Neuronal stem cell (in vitro differentiated cells): ENCODE measurements at regions not wholly inside any gene's neighbourhood (a gene's known extent, or its start where the extent isn't known, plus 50 kb on each side); places are given as distances from the start of the nearest gene placed in this dataset.

Experiments used
- DNase-seq: peaks from one replicate; pipeline ENCODE4 v3.0.0-alpha.2; 2013; ENCODE audit warnings: low spot score
- H2AFZ ChIP-seq: one replicate; pipeline ENCODE4 v1.6.1; 2013; ENCODE audit warnings: mild to moderate bottlenecking, low read length, inconsistent platforms
- H2AK5ac ChIP-seq: 2 replicates; pipeline ENCODE4 v1.6.1; 2013; ENCODE audit warnings: low read depth, mild to moderate bottlenecking, inconsistent platforms, low read length, moderate library complexity, mixed read lengths
- H2BK120ac ChIP-seq: 2 replicates; pipeline ENCODE4 v1.6.1; 2013; ENCODE audit warnings: low read depth, mild to moderate bottlenecking, inconsistent platforms, low read length, moderate library complexity, mixed read lengths
- H2BK12ac ChIP-seq: one replicate; pipeline ENCODE4 v1.6.1; 2013; ENCODE audit warnings: low read length, inconsistent platforms
- H2BK15ac ChIP-seq: 2 replicates; pipeline ENCODE4 v1.6.1; 2013; ENCODE audit warnings: mild to moderate bottlenecking, low read length, inconsistent platforms, mixed read lengths
- H2BK5ac ChIP-seq: one replicate; pipeline ENCODE4 v1.6.1; 2013; ENCODE audit warnings: inconsistent platforms, mild to moderate bottlenecking, low read length, moderate library complexity
- H3K14ac ChIP-seq: one replicate; pipeline ENCODE4 v1.6.1; 2013; ENCODE audit warnings: low read length, inconsistent platforms
- H3K18ac ChIP-seq: 2 replicates; pipeline ENCODE4 v1.6.1; 2013; ENCODE audit warnings: low read length, inconsistent platforms
- H3K23ac ChIP-seq: 2 replicates; pipeline ENCODE4 v1.6.1; 2013; ENCODE audit warnings: low read depth, mild to moderate bottlenecking, mixed read lengths, low read length, inconsistent platforms; ENCODE audit not compliant: poor library complexity
- H3K27ac ChIP-seq: replicated peaks from 3 replicates; pipeline ENCODE4 v1.5.1; 2013; ENCODE audit warnings: low read length, inconsistent platforms
- H3K27me3 ChIP-seq, 3 experiments: 2 replicates each; pipeline ENCODE4 v1.6.1; 2013; ENCODE audit warnings: low read length in 3 of 3, mild to moderate bottlenecking in 2 of 3, inconsistent platforms in 1 of 3, low read depth in 1 of 3, mixed read lengths in 1 of 3, moderate library complexity in 1 of 3; ENCODE audit not compliant: control insufficient read depth in 3 of 3, insufficient read depth in 3 of 3
- H3K36me3 ChIP-seq, 2 donors: replicated peaks in 1 of 2; 2 replicates each; pipeline ENCODE4 v1.6.1; 2013; ENCODE audit warnings: low read length in 2 of 2; ENCODE audit not compliant: control insufficient read depth in 2 of 2, insufficient read depth in 2 of 2
- H3K4ac ChIP-seq: 2 replicates; pipeline ENCODE4 v1.6.1; 2013; ENCODE audit warnings: inconsistent platforms, mild to moderate bottlenecking, low read length, moderate library complexity
- H3K4me1 ChIP-seq, 2 donors: 1 replicate in 1 of 2; 2 replicates in 1 of 2; pipeline ENCODE4 v1.6.1; 2013; ENCODE audit warnings: low read length in 2 of 2, low read depth in 1 of 2; ENCODE audit not compliant: control insufficient read depth in 2 of 2, insufficient read depth in 1 of 2
- H3K4me2 ChIP-seq: one replicate; pipeline ENCODE4 v1.6.1; 2013; ENCODE audit warnings: mild to moderate bottlenecking, low read length, inconsistent platforms; ENCODE audit not compliant: insufficient read depth, poor library complexity, severe bottlenecking
- H3K4me3 ChIP-seq, 2 donors: 2 replicates each; pipeline ENCODE4 v1.5.1; 2013; ENCODE audit warnings: low read length in 2 of 2, mild to moderate bottlenecking in 2 of 2, inconsistent platforms in 1 of 2, moderate library complexity in 1 of 2
- H3K79me1 ChIP-seq: one replicate; pipeline ENCODE4 v1.6.1; 2013; ENCODE audit warnings: low read depth, mild to moderate bottlenecking, inconsistent platforms, low read length, moderate library complexity
- H3K9ac ChIP-seq: one replicate; pipeline ENCODE4 v1.6.1; 2013; ENCODE audit warnings: mild to moderate bottlenecking, low read depth, low read length, inconsistent platforms; ENCODE audit not compliant: poor library complexity
- H3K9me3 ChIP-seq, 2 donors: replicated peaks in 1 of 2; 2 replicates each; pipeline versions ENCODE3 to v1.6.1; 2013; ENCODE audit warnings: low read length in 2 of 2, mild to moderate bottlenecking in 2 of 2, inconsistent platforms in 1 of 2, low read depth in 1 of 2, mixed read lengths in 1 of 2, moderate library complexity in 1 of 2; ENCODE audit not compliant: control insufficient read depth in 2 of 2, insufficient read depth in 1 of 2
- H4K8ac ChIP-seq: one replicate; pipeline ENCODE4 v1.6.1; 2013; ENCODE audit warnings: low read depth, mild to moderate bottlenecking, inconsistent platforms, low read length, moderate library complexity
- H4K91ac ChIP-seq: one replicate; pipeline ENCODE4 v1.6.1; 2013; ENCODE audit warnings: low read length, low read depth, mild to moderate bottlenecking, inconsistent platforms; ENCODE audit not compliant: poor library complexity
- WGBS, 2 donors: extraction: QIAGEN DNeasy Blood & Tissue Kit; methylation state at CpG; one replicate each; pipeline ENCODE4 v1.1.7; 2013; ENCODE audit warnings: missing lambda C conversion rate in 2 of 2, mixed read lengths in 1 of 2; ENCODE audit not compliant: insufficient read length in 2 of 2, insufficient replicate concordance in 1 of 2; ENCODE audit errors: extremely low coverage in 2 of 2; 5-methylcytosine and 5-hydroxymethylcytosine counted together

GRCh38 chr5:143987264-143987663, 175.3 kb downstream of the HMHB1 start:
- no peak overlapping the region for H3K4me2 ChIP-seq
- H3K23ac ChIP-seq, result no peak overlapping the region
- H4K91ac ChIP-seq, result no peak overlapping the region
- H2AFZ ChIP-seq, result no peak overlapping the region
- no peak overlapping the region for H2AK5ac ChIP-seq
- H3K18ac ChIP-seq, result no peak overlapping the region
- H3K79me1 ChIP-seq, result no peaks in the 10 kb centered on the region
- H2BK5ac ChIP-seq, result no peak overlapping the region
- no peak overlapping the region for H3K4me3 ChIP-seq
- no peaks in the 10 kb centered on the region for H3K27me3 ChIP-seq
- H3K4me1 ChIP-seq, result peaks cover 8 to 9% of the 10 kb centered on the region in 2 donors
- no peak overlapping the region for H2BK15ac ChIP-seq
- no peak overlapping the region for H3K27ac ChIP-seq
- no peak overlapping the region for H2BK120ac ChIP-seq
- H2BK12ac ChIP-seq, result no peak overlapping the region
- H3K14ac ChIP-seq, result no peak overlapping the region
- H3K9ac ChIP-seq, result no peak overlapping the region
- H3K36me3 ChIP-seq, result no peaks in the 10 kb centered on the region
- no peak overlapping the region for H3K4ac ChIP-seq
- 90% methylated on average over 2 of the region's 2 CpGs; no CpG with 5 or more reads in 1 of the 2 donors for WGBS, 2 donors
- H3K9me3 ChIP-seq, result no peaks in the 10 kb centered on the region
- no peak for DNase-seq
- H4K8ac ChIP-seq, result no peak overlapping the region

- H3K4me3 ChIP-seq, result no peak overlapping the region
- no peak overlapping the region for H3K4me2 ChIP-seq
- H3K36me3 ChIP-seq, result no peaks in the 10 kb centered on the region
- no peak overlapping the region for H3K14ac ChIP-seq
- H3K27ac ChIP-seq, result no peak overlapping the region
- no peak overlapping the region for H2BK15ac ChIP-seq
- H3K23ac ChIP-seq, result no peak overlapping the region
- no peak overlapping the region for H2AFZ ChIP-seq
- no peak overlapping the region for H2BK12ac ChIP-seq
- DNase-seq, result no peak
- no peaks in the 10 kb centered on the region for H3K27me3 ChIP-seq
- no peaks in the 10 kb centered on the region for H3K9me3 ChIP-seq
- H4K8ac ChIP-seq, result no peak overlapping the region
- H3K4me1 ChIP-seq, result peaks cover 8 to 9% of the 10 kb centered on the region in 2 donors
- no peak overlapping the region for H2AK5ac ChIP-seq
- H3K4ac ChIP-seq, result no peak overlapping the region
- no peak overlapping the region for H3K18ac ChIP-seq
- no peak overlapping the region for H4K91ac ChIP-seq
- H2BK120ac ChIP-seq, result no peak overlapping the region
- H3K9ac ChIP-seq, result no peak overlapping the region
- H3K79me1 ChIP-seq, result no peaks in the 10 kb centered on the region
- WGBS, 2 donors, result no CpG with 5 or more reads among the region's 3 CpGs
- no peak overlapping the region for H2BK5ac ChIP-seq
These were observed 176.0 kb downstream of the HMHB1 start for GRCh38 chr5:143987751-143988560.

DNA sequence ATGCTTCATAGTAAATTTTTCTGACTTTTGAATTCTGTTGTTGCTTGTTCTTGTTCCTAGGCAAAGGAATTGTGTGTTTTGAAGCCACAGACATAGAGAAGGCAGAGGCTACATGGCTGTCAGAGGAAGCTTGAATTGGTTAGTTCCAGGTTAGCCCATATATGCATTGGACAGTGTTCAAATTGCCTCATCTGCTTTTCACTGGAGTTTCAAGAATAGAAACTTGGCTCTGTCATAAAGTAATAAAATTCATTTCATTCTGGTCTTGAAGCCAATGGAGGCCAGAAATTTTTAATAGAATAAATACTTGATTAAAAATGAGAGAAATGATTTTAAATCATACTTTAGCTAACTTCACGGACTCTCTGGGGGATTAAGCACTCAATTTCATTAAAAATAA, 178.0 kb downstream of the YIPF5 start:
- Histone ChIP-seq H3K4me2 (no peak overlapping the region), H3K4ac (no peak overlapping the region), H2AK5ac (no peak overlapping the region), H2BK12ac (no peak overlapping the region), H2AFZ (no peak overlapping the region), H2BK5ac (no peak overlapping the region), H3K79me1 (no peaks in the 10 kb centered on the region), H3K36me3 (no peaks in the 10 kb centered on the region), H2BK15ac (no peak overlapping the region), H3K4me3 (no peak overlapping the region), H3K23ac (no peak overlapping the region), H3K9me3 (peaks cover 0 to 1% of the 10 kb centered on the region in 2 donors), H3K18ac (no peak overlapping the region), H3K27me3 (no peaks in the 10 kb centered on the region), H3K27ac (no peak overlapping the region), H2BK120ac (no peak overlapping the region), H3K9ac (no peak overlapping the region), H4K8ac (no peak overlapping the region), H4K91ac (no peak overlapping the region), H3K4me1 (no peaks in the 10 kb centered on the region), H3K14ac (no peak overlapping the region)
- DNase-seq, result no peak
- WGBS, 2 donors, result no CpG with 5 or more reads among the region's 1 CpG

DNA sequence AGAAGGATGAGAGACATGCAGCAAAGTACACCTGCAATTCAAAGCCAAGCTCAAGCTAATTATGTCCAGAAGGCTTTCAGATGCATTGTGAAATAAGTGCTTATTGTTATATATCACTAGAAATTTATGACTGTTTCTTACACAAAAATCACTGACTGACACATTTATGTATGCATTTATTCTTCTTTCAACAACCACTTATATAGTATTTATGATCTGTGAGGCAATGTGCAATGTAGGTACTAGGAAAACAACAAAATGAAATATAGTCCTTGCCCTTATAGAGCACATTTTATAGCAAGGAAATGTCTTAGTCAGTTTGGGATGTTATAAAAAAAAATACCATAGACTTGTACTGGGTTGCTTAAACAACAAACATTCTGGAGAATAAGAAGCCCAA, 167.6 kb downstream of the YIPF5 start:
- Histone ChIP-seq H2AK5ac (no peak overlapping the region), H3K27ac (no peak overlapping the region), H2BK12ac (no peak overlapping the region), H3K4me2 (no peak overlapping the region), H2BK120ac (no peak overlapping the region), H3K4ac (no peak overlapping the region), H3K79me1 (no peaks in the 10 kb centered on the region), H3K9ac (no peak overlapping the region), H4K8ac (no peak overlapping the region), H2BK5ac (no peak overlapping the region), H2BK15ac (no peak overlapping the region), H3K23ac (no peak overlapping the region), H2AFZ (no peak overlapping the region), H3K27me3 (no peaks in the 10 kb centered on the region), H3K9me3 (no peaks in the 10 kb centered on the region), H3K18ac (no peak overlapping the region), H3K14ac (no peak overlapping the region), H4K91ac (no peak overlapping the region), H3K36me3 (no peaks in the 10 kb centered on the region), H3K4me1 (no peaks in the 10 kb centered on the region), H3K4me3 (no peak overlapping the region)
- DNase-seq, result no peak
